Calu3 (cell line): ENCODE measurements at regions not wholly inside any gene's neighbourhood (a gene's known extent, or its start where the extent isn't known, plus 50 kb on each side); places are given as distances from the start of the nearest gene placed in this dataset.

Experiments used
- BruUV-seq: library from RNA; stranded (reverse); fragments of 400-500 nt; replicated peaks from 2 replicates; lab custom pipeline; 2021; lab: Mats Ljungman, UMichigan
- CTCF ChIA-PET: fragments of 300-600 bp; sonication (Branson Sonifier 250); formaldehyde crosslinking; loops from one replicate; lab custom pipeline; 2022; ENCODE audit warnings: antibody characterized with exemption; lab: Charles Lee
- DNase-seq: peaks from one replicate; pipeline ENCODE4 v3.0.0; 2022
- H3K27ac Mint-ChIP-seq: one replicate; pipeline ENCODE4 v1.8.0; 2022; ENCODE audit warnings: mixed read lengths; ENCODE audit not compliant: unreplicated experiment
- H3K27me3 Mint-ChIP-seq: one replicate; pipeline ENCODE4 v1.8.0; 2022; ENCODE audit warnings: mixed read lengths; ENCODE audit not compliant: unreplicated experiment
- H3K36me3 Mint-ChIP-seq: one replicate; pipeline ENCODE4 v1.8.0; 2022; ENCODE audit warnings: mild to moderate bottlenecking, moderate library complexity, mixed read lengths; ENCODE audit not compliant: insufficient read depth, unreplicated experiment
- H3K4me1 Mint-ChIP-seq: one replicate; pipeline ENCODE4 v1.8.0; 2022; ENCODE audit warnings: mild to moderate bottlenecking, low read depth, mixed read lengths; ENCODE audit not compliant: unreplicated experiment
- H3K4me3 Mint-ChIP-seq: one replicate; pipeline ENCODE4 v1.8.0; 2022; ENCODE audit warnings: mild to moderate bottlenecking, low read depth, moderate library complexity, mixed read lengths; ENCODE audit not compliant: unreplicated experiment
- H3K9me3 Mint-ChIP-seq: one replicate; pipeline ENCODE4 v1.8.0; 2022; ENCODE audit warnings: low read depth, mixed read lengths; ENCODE audit not compliant: unreplicated experiment
- intact Hi-C: fragments of 100-400 bp; cut with micrococcal nuclease; formaldehyde crosslinking; loops from one replicate; pipeline ENCODE4 v1.10.0; 2022; ENCODE audit not compliant: unreplicated experiment
- TF ChIP-seq, protein P1 (sequence below): fragments of 200-600 bp; IDR thresholded peaks from one replicate; pipeline ENCODE4 v1.8.0; 2022; ENCODE audit warnings: antibody characterized with exemption; ENCODE audit not compliant: unreplicated experiment

DNA sequence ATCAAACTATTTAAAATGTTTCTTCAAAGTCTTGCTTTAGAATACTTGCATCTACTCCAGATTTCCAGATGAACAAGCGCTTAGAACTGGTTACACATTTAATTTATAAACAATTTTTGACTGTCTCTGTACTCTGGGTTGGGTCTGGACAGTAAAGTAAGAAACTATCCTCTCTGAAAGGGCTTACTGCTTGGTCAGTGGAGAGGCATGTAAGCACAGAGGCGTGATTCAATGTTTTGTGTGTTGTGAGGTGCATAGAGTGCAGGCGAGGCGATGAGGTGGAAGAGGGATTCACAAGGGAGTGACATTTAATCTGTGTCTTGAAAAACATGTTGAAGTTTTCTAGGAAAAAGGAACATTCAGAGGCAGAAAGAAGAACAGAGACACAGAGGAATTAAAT, 231.4 kb downstream of the VEGFC start:
- TF ChIP-seq, protein P1, sequence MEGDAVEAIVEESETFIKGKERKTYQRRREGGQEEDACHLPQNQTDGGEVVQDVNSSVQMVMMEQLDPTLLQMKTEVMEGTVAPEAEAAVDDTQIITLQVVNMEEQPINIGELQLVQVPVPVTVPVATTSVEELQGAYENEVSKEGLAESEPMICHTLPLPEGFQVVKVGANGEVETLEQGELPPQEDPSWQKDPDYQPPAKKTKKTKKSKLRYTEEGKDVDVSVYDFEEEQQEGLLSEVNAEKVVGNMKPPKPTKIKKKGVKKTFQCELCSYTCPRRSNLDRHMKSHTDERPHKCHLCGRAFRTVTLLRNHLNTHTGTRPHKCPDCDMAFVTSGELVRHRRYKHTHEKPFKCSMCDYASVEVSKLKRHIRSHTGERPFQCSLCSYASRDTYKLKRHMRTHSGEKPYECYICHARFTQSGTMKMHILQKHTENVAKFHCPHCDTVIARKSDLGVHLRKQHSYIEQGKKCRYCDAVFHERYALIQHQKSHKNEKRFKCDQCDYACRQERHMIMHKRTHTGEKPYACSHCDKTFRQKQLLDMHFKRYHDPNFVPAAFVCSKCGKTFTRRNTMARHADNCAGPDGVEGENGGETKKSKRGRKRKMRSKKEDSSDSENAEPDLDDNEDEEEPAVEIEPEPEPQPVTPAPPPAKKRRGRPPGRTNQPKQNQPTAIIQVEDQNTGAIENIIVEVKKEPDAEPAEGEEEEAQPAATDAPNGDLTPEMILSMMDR, result no peak
- Mint-ChIP-seq H3K27me3 (no peaks in the 10 kb centered on the region), H3K4me3 (no peak overlapping the region), H3K4me1 (peaks cover 7% of the 10 kb centered on the region), H3K27ac (no peak overlapping the region), H3K36me3 (no peaks in the 10 kb centered on the region), H3K9me3 (no peaks in the 10 kb centered on the region)
- no peak for DNase-seq
- intact Hi-C loops, result no loop called here
- no TSS peak for BruUV-seq
- CTCF ChIA-PET, result no interaction called here

GRCh38 chr4:176563591-176563990, 229.1 kb downstream of the VEGFC start:
- no peaks in the 10 kb centered on the region for H3K36me3 Mint-ChIP-seq
- intact Hi-C loops, result no loop called here
- TF ChIP-seq, protein P1, result no peak
- H3K27ac Mint-ChIP-seq, result no peak overlapping the region
- no peak for DNase-seq
- no TSS peak for BruUV-seq
- CTCF ChIA-PET, result no interaction called here
- H3K4me3 Mint-ChIP-seq, result no peak overlapping the region
- no peaks in the 10 kb centered on the region for H3K9me3 Mint-ChIP-seq
- H3K4me1 Mint-ChIP-seq, result peaks cover 7% of the 10 kb centered on the region
- no peaks in the 10 kb centered on the region for H3K27me3 Mint-ChIP-seq

DNA sequence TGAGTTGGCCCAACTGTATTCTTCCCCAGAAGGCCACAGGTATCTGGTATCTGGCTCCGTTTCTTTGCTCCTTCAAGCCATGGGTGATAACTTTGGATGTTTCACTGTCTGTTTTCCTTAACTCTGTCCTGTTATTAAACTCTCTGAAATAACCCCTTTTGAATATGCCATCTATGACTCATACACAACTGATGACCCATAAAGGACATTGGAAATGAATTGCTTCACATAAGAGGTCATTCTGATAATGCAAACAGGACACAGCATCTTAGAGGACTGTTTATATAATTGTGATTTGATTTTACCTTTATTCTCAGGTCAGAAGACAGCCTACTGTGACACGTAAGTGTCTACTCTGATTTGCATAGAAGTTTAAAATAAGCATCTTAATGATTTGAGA, 227.7 kb downstream of the VEGFC start:
- H3K9me3 Mint-ChIP-seq, result no peaks in the 10 kb centered on the region
- BruUV-seq, result no TSS peak
- TF ChIP-seq, protein P1, result no peak
- DNase-seq, result no peak
- H3K36me3 Mint-ChIP-seq, result no peaks in the 10 kb centered on the region
- H3K4me1 Mint-ChIP-seq, result peaks cover 7% of the 10 kb centered on the region
- no peaks in the 10 kb centered on the region for H3K27me3 Mint-ChIP-seq
- intact Hi-C loops, result no loop called here
- CTCF ChIA-PET, result no interaction called here
- no peak overlapping the region for H3K4me3 Mint-ChIP-seq
- H3K27ac Mint-ChIP-seq, result no peak overlapping the region

DNA sequence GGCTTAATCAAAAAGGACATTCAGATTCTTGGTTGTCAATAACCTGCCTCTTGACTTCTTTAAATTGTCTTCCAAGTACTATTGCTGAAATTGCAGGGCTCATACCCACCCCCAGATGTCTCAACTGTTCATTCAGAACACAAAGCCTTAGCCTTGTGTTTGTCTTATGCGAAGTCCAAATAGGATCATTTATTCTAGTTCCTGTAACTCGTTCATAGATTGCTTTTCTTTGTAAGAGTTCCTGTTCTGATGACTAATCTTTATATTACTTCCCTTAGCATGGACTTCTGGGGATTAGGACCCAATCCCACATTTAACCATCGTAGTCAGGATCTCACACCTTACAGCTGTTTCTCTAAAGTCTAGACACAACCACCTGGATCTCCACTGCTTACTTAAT, 226.0 kb downstream of the VEGFC start:
- intact Hi-C loops, result no loop called here
- CTCF ChIA-PET, result no interaction called here

More for the DNA sequence above, 226.0 kb downstream of the VEGFC start:
- Mint-ChIP-seq H3K4me1 (peaks cover under 1% of the 10 kb centered on the region), H3K36me3 (no peaks in the 10 kb centered on the region), H3K27me3 (no peaks in the 10 kb centered on the region), H3K27ac (no peak overlapping the region), H3K4me3 (no peak overlapping the region), H3K9me3 (no peaks in the 10 kb centered on the region)
- TF ChIP-seq, protein P1, result no peak
- DNase-seq, result no peak
- no TSS peak for BruUV-seq
